CD4-positive, alpha-beta T cell treated with Interleukin-4 for 1 hour (primary cell): ENCODE measurements at regions not wholly inside any gene's neighbourhood (a gene's known extent, or its start where the extent isn't known, plus 50 kb on each side); places are given as distances from the start of the nearest gene placed in this dataset.

Experiments used
- DNase-seq, 2 donors: peaks; one replicate each; pipeline ENCODE4 v3.0.0-alpha.2; 2020 to 2022

GRCh38 chr5:4984461-4984860 is 155.7 kb upstream of the ADAMTS16 start:
- no peak for DNase-seq

GRCh38 chr5:4987431-4987830 is 152.7 kb upstream of the ADAMTS16 start:
- DNase-seq = no peak

GRCh38 chr5:4989118-4989517 is 151.0 kb upstream of the ADAMTS16 start:
- DNase-seq = no peak

- no peak for DNase-seq
Observed at GRCh38 chr5:4990017-4990416, 150.1 kb upstream of the ADAMTS16 start.

- DNase-seq = no peak
Observed at GRCh38 chr5:4990462-4990861, 149.7 kb upstream of the ADAMTS16 start.

- no peak for DNase-seq
Observed at GRCh38 chr5:4991925-4992324, 148.2 kb upstream of the ADAMTS16 start.

- DNase-seq = no peak
Observed at GRCh38 chr5:4995014-4995413, 145.1 kb upstream of the ADAMTS16 start.

- no peak for DNase-seq
Observed at GRCh38 chr5:5005353-5005752, 134.8 kb upstream of the ADAMTS16 start.

- no peak for DNase-seq
Observed at GRCh38 chr5:5006548-5006947, 133.6 kb upstream of the ADAMTS16 start.

- no peak for DNase-seq
Observed at GRCh38 chr5:5009240-5009639, 130.9 kb upstream of the ADAMTS16 start.

- no peak for DNase-seq
Observed at GRCh38 chr5:5011151-5011550, 129.0 kb upstream of the ADAMTS16 start.

- no peak for DNase-seq
Observed at GRCh38 chr5:5014586-5015235, 125.4 kb upstream of the ADAMTS16 start.

- DNase-seq = no peak
Observed at GRCh38 chr5:5017827-5018577, 122.1 kb upstream of the ADAMTS16 start.

- no peak for DNase-seq
Observed at GRCh38 chr5:5018578-5018970, 121.6 kb upstream of the ADAMTS16 start.

- no peak for DNase-seq
Observed at GRCh38 chr5:5021436-5021835, 118.7 kb upstream of the ADAMTS16 start.

- DNase-seq = no peak
Observed at GRCh38 chr5:5025098-5025773, 114.9 kb upstream of the ADAMTS16 start.

GRCh38 chr5:5025774-5026408 is 114.2 kb upstream of the ADAMTS16 start:
- no peak for DNase-seq

GRCh38 chr5:5026409-5026785 is 113.7 kb upstream of the ADAMTS16 start:
- DNase-seq = no peak

- no peak for DNase-seq
Observed at GRCh38 chr5:5031665-5032064, 108.5 kb upstream of the ADAMTS16 start.

- no peak for DNase-seq
Observed at GRCh38 chr5:5037674-5038073, 102.5 kb upstream of the ADAMTS16 start.

GRCh38 chr5:5039918-5040317 is 100.2 kb upstream of the ADAMTS16 start:
- DNase-seq = no peak

- DNase-seq = no peak
Observed at GRCh38 chr5:5040712-5041111, 99.4 kb upstream of the ADAMTS16 start.

- no peak for DNase-seq
Observed at GRCh38 chr5:5042806-5043205, 97.3 kb upstream of the ADAMTS16 start.

GRCh38 chr5:5043346-5043745 is 96.8 kb upstream of the ADAMTS16 start:
- DNase-seq = no peak
